ENCODE measurements at regions not wholly inside any gene's neighbourhood (a gene's known extent, or its start where the extent isn't known, plus 50 kb on each side); places are given as distances from the start of the nearest gene placed in this dataset.
"Not testable (repeated sequence)": the region's sequence is repeated elsewhere in the genome, so short reads cannot be mapped to it uniquely, and the experiment has no call there.

- TF ChIP-seq, protein P1, sequence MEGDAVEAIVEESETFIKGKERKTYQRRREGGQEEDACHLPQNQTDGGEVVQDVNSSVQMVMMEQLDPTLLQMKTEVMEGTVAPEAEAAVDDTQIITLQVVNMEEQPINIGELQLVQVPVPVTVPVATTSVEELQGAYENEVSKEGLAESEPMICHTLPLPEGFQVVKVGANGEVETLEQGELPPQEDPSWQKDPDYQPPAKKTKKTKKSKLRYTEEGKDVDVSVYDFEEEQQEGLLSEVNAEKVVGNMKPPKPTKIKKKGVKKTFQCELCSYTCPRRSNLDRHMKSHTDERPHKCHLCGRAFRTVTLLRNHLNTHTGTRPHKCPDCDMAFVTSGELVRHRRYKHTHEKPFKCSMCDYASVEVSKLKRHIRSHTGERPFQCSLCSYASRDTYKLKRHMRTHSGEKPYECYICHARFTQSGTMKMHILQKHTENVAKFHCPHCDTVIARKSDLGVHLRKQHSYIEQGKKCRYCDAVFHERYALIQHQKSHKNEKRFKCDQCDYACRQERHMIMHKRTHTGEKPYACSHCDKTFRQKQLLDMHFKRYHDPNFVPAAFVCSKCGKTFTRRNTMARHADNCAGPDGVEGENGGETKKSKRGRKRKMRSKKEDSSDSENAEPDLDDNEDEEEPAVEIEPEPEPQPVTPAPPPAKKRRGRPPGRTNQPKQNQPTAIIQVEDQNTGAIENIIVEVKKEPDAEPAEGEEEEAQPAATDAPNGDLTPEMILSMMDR (IDR thresholded peaks at IDR 0.05; ENCODE audit: unreplicated experiment) = no peak
- Mint-ChIP-seq H3K27ac (peak overlapping the region; percentile 30), H3K4me1 (peaks cover 27% of the 10 kb centered on the region), H3K9me3 (no peaks in the 10 kb centered on the region), H3K27me3 (ENCODE audit: low read depth) (no peaks in the 10 kb centered on the region), H3K4me3 (no peak overlapping the region), H3K36me3 (no peaks in the 10 kb centered on the region)
- no peak for DNase-seq (ENCODE audit: low spot score in 2 of 2, unreplicated experiment in 2 of 2)
Measured at GRCh38 chr11:12604557-12605153, 69.6 kb upstream of the TEAD1 start.

DNA sequence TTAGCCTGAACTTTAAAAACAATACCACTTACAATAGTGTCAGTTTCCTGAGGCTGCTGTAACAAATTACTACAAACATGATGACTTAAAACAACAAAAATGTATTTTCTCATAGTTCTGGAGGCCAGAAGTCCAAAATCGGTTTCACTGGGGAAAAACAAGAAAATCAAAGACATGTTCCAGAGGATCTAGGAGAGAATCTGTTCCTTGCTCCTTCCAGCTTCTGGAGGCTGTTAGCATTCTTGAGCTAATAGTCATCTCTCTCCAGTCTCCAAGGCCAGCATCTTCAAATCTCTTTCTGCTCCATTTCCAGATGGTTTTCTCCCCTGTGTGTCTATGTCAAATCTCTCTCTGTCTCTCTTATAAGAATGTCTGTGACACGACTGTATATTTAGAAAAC, 67.6 kb upstream of the TEAD1 start:
- DNase-seq (ENCODE audit: low spot score in 2 of 2, unreplicated experiment in 2 of 2) = no peak
- H3K27ac Mint-ChIP-seq = no peak overlapping the region
- H3K4me1 Mint-ChIP-seq = peaks cover 21% of the 10 kb centered on the region
- H3K36me3 Mint-ChIP-seq = peaks cover 3% of the 10 kb centered on the region
- no peaks in the 10 kb centered on the region for H3K27me3 Mint-ChIP-seq (ENCODE audit: low read depth)
- TF ChIP-seq, protein P1 (IDR thresholded peaks at IDR 0.05; ENCODE audit: unreplicated experiment) = no peak
- peaks cover 8% of the 10 kb centered on the region for H3K9me3 Mint-ChIP-seq
- H3K4me3 Mint-ChIP-seq = no peak overlapping the region

GRCh38 chr11:12608678-12609077, 65.5 kb upstream of the TEAD1 start:
- H3K27ac Mint-ChIP-seq; H3K4me3 Mint-ChIP-seq; DNase-seq (ENCODE audit: low spot score in 2 of 2, unreplicated experiment in 2 of 2); H3K27me3 Mint-ChIP-seq (ENCODE audit: low read depth): not testable (repeated sequence)
- peaks cover 15% of the 10 kb centered on the region for H3K36me3 Mint-ChIP-seq
- H3K4me1 Mint-ChIP-seq = peaks cover 10% of the 10 kb centered on the region
- peaks cover 29% of the 10 kb centered on the region for H3K9me3 Mint-ChIP-seq

DNA sequence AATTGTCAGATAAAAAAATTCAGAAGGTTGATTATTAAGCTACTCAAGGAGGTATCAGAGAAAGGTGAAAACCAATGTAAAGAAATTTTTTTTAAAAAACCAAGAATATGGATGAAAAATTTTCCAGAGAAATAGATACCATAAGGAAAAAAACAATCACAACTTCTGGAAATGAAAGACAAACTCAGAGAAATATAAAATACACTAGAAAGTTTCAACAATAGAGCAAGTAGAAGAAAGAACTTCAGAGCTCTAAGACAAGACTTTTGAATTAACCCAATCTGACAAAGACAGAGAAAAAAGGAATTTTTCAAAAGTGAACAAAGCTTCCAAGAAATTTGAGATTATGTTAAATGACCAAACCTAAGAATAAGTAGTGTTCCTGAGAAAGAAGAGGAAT, 62.9 kb upstream of the TEAD1 start:
- DNase-seq (ENCODE audit: low spot score in 2 of 2, unreplicated experiment in 2 of 2) = no peak
- Mint-ChIP-seq H3K27me3 (ENCODE audit: low read depth) (no peaks in the 10 kb centered on the region), H3K36me3 (peaks cover 15% of the 10 kb centered on the region), H3K9me3 (peaks cover 50% of the 10 kb centered on the region), H3K27ac (no peak overlapping the region), H3K4me3 (no peak overlapping the region), H3K4me1 (no peaks in the 10 kb centered on the region)
- TF ChIP-seq, protein P1 (IDR thresholded peaks at IDR 0.05; ENCODE audit: unreplicated experiment) = no peak

DNA sequence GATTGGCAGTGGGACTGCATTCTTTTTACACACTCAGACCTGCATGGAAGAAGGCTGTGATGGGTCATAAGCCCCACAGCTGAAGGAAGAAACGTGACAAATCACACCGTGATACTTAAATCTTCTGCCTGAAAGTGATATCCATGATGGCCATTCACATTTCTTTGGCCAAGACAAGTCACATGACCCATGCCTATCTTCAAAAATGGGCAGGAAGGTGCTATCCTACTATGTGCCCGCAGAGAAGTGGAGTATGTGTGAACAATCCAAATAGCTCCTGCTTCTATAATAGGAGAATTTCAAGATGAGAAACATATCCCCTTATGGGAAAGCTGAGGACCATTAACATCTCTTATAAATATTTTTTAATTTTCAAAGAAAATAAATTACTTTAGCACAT, 56.6 kb upstream of the TEAD1 start:
- no peak overlapping the region for H3K27ac Mint-ChIP-seq
- no peaks in the 10 kb centered on the region for H3K4me1 Mint-ChIP-seq
- TF ChIP-seq, protein P1 (IDR thresholded peaks at IDR 0.05; ENCODE audit: unreplicated experiment) = no peak
- H3K36me3 Mint-ChIP-seq = peaks cover 8% of the 10 kb centered on the region
- H3K4me3 Mint-ChIP-seq = no peak overlapping the region
- H3K27me3 Mint-ChIP-seq (ENCODE audit: low read depth) = no peaks in the 10 kb centered on the region
- H3K9me3 Mint-ChIP-seq = peaks cover 36% of the 10 kb centered on the region
- no peak for DNase-seq (ENCODE audit: low spot score in 2 of 2, unreplicated experiment in 2 of 2)

DNA sequence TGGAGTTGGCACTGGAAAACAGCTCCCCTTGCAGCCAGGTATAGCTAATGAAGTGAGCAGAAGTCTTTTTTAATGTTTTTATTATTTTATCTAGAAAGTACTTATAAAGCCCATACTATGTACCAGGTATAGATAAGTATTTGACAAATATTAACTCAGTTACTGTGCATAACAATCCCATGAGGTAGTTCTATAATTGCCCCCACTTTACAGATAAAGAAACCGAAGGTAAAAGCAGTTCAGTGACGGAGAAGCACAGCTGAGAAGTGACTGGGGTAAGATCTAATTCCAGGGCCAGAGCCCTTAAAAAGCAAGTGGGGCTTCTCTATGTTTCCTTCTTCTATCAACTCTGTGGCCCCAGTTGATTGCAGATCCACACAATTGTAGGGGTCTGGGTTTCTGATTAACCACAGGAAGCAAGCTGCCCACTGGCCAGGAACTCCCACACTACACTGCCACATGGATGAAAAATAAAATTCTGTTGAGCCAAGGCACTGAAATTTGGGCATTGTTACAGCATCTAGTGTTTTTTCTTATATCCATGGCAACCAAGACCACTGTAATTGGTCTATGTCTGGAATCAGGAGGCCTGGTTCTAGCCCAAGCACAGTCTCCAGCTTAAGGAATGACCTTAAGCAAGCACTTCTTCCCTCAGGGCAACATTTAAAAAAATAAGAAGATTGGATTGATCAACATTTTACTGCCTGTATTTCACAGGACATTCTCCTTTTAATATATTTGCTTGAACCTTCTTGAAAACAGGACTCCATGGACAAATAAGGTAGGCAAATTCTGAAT, 55.3 kb upstream of the TEAD1 start:
- TF ChIP-seq, protein P1 (IDR thresholded peaks at IDR 0.05; ENCODE audit: unreplicated experiment) = no peak
- peaks cover 32% of the 10 kb centered on the region for H3K9me3 Mint-ChIP-seq
- no peaks in the 10 kb centered on the region for H3K4me1 Mint-ChIP-seq
- H3K27ac Mint-ChIP-seq = no peak overlapping the region
- peaks cover 3% of the 10 kb centered on the region for H3K36me3 Mint-ChIP-seq
- H3K4me3 Mint-ChIP-seq = no peak overlapping the region
- DNase-seq (ENCODE audit: low spot score in 2 of 2, unreplicated experiment in 2 of 2) = no peak
- no peaks in the 10 kb centered on the region for H3K27me3 Mint-ChIP-seq (ENCODE audit: low read depth)
